HUES6 (cell line): ENCODE measurements at regions not wholly inside any gene's neighbourhood (a gene's known extent, or its start where the extent isn't known, plus 50 kb on each side); places are given as distances from the start of the nearest gene placed in this dataset.
"Not testable (repeated sequence)": the region's sequence is repeated elsewhere in the genome, so short reads cannot be mapped to it uniquely, and the experiment has no call there.

Source experiments
- H3K27ac ChIP-seq: 2 replicates; pipeline ENCODE4 v1.7.0; 2013; ENCODE audit warnings: low read depth, mild to moderate bottlenecking, low read length, inconsistent platforms
- H3K27me3 ChIP-seq: 2 replicates; pipeline ENCODE4 v1.6.1; 2013; ENCODE audit warnings: low read length; ENCODE audit not compliant: control insufficient read depth, insufficient read depth
- H3K36me3 ChIP-seq: 2 replicates; pipeline ENCODE4 v1.6.1; 2013; ENCODE audit warnings: low read length; ENCODE audit not compliant: control insufficient read depth, insufficient read depth
- H3K4me1 ChIP-seq: 2 replicates; pipeline ENCODE4 v1.6.1; 2013; ENCODE audit warnings: low read length; ENCODE audit not compliant: control insufficient read depth, insufficient read depth
- H3K4me3 ChIP-seq: 2 replicates; pipeline ENCODE4 v1.5.1; 2013; ENCODE audit warnings: low read depth, low read length
- H3K9ac ChIP-seq: one replicate; pipeline ENCODE4 v1.6.1; 2013; ENCODE audit warnings: mild to moderate bottlenecking, low read length
- H3K9me3 ChIP-seq: 2 replicates; pipeline ENCODE4 v1.6.1; 2013; ENCODE audit warnings: low read depth, low read length; ENCODE audit not compliant: control insufficient read depth, insufficient read depth

- H3K27me3 ChIP-seq, H3K9me3 ChIP-seq, H3K9ac ChIP-seq, H3K4me1 ChIP-seq, H3K4me3 ChIP-seq, H3K36me3 ChIP-seq, H3K27ac ChIP-seq: not testable (repeated sequence)
Observed at GRCh38 chr6:65971252-65971651, 264.2 kb upstream of the EYS start.

GRCh38 chr6:65964261-65964660, 257.2 kb upstream of the EYS start:
- no peaks in the 10 kb centered on the region for H3K27me3 ChIP-seq
- H3K9me3 ChIP-seq: no peaks in the 10 kb centered on the region
- H3K4me1 ChIP-seq: no peaks in the 10 kb centered on the region
- H3K9ac ChIP-seq: no peak overlapping the region
- H3K27ac ChIP-seq: no peak overlapping the region
- no peaks in the 10 kb centered on the region for H3K36me3 ChIP-seq
- no peak overlapping the region for H3K4me3 ChIP-seq

- H3K4me3 ChIP-seq: no peak overlapping the region
- no peaks in the 10 kb centered on the region for H3K4me1 ChIP-seq
- H3K9me3 ChIP-seq: no peaks in the 10 kb centered on the region
- no peaks in the 10 kb centered on the region for H3K27me3 ChIP-seq
- H3K9ac ChIP-seq: no peak overlapping the region
- no peak overlapping the region for H3K27ac ChIP-seq
- H3K36me3 ChIP-seq: no peaks in the 10 kb centered on the region
Observed at GRCh38 chr6:65955034-65955433, 248.0 kb upstream of the EYS start.

GRCh38 chr6:65948062-65948461, 241.0 kb upstream of the EYS start:
- H3K27ac ChIP-seq: no peak overlapping the region
- no peaks in the 10 kb centered on the region for H3K27me3 ChIP-seq
- H3K9me3 ChIP-seq: no peaks in the 10 kb centered on the region
- H3K9ac ChIP-seq: no peak overlapping the region
- H3K4me3 ChIP-seq: no peak overlapping the region
- H3K4me1 ChIP-seq: no peaks in the 10 kb centered on the region
- no peaks in the 10 kb centered on the region for H3K36me3 ChIP-seq

- Histone ChIP-seq H3K36me3 (no peaks in the 10 kb centered on the region), H3K4me3 (no peak overlapping the region), H3K4me1 (no peaks in the 10 kb centered on the region), H3K27ac (no peak overlapping the region), H3K9ac (no peak overlapping the region), H3K27me3 (no peaks in the 10 kb centered on the region), H3K9me3 (0 out of 2 replicates have a peak, but pooled peaks cover 2% of the 10 kb centered on the region)
Observed at GRCh38 chr6:65943548-65943947, 236.5 kb upstream of the EYS start.

- no peaks in the 10 kb centered on the region for H3K4me1 ChIP-seq
- H3K9ac ChIP-seq: no peak overlapping the region
- H3K27ac ChIP-seq: no peak overlapping the region
- 0 out of 2 replicates have a peak, but pooled peaks cover 2% of the 10 kb centered on the region for H3K9me3 ChIP-seq
- no peaks in the 10 kb centered on the region for H3K27me3 ChIP-seq
- no peaks in the 10 kb centered on the region for H3K36me3 ChIP-seq
- H3K4me3 ChIP-seq: no peak overlapping the region
Observed at GRCh38 chr6:65943051-65943450, 236.0 kb upstream of the EYS start.

GRCh38 chr6:65938000-65938399, 231.0 kb upstream of the EYS start:
- Histone ChIP-seq H3K4me3 (no peak overlapping the region), H3K4me1 (no peaks in the 10 kb centered on the region), H3K36me3 (no peaks in the 10 kb centered on the region), H3K27me3 (no peaks in the 10 kb centered on the region), H3K27ac (no peak overlapping the region), H3K9ac (no peak overlapping the region), H3K9me3 (peaks cover 5% of the 10 kb centered on the region)

GRCh38 chr6:65935412-65935811, 228.4 kb upstream of the EYS start:
- H3K27ac ChIP-seq: no peak overlapping the region
- no peak overlapping the region for H3K4me3 ChIP-seq
- H3K9ac ChIP-seq: no peak overlapping the region
- no peaks in the 10 kb centered on the region for H3K4me1 ChIP-seq
- no peaks in the 10 kb centered on the region for H3K27me3 ChIP-seq
- H3K36me3 ChIP-seq: no peaks in the 10 kb centered on the region
- H3K9me3 ChIP-seq: peaks cover 13% of the 10 kb centered on the region

GRCh38 chr6:65933390-65933789, 226.4 kb upstream of the EYS start:
- no peak overlapping the region for H3K27ac ChIP-seq
- peaks cover 17% of the 10 kb centered on the region for H3K9me3 ChIP-seq
- no peak overlapping the region for H3K4me3 ChIP-seq
- no peak overlapping the region for H3K9ac ChIP-seq
- H3K36me3 ChIP-seq: no peaks in the 10 kb centered on the region
- no peaks in the 10 kb centered on the region for H3K4me1 ChIP-seq
- H3K27me3 ChIP-seq: no peaks in the 10 kb centered on the region

GRCh38 chr6:65927141-65927540, 220.1 kb upstream of the EYS start:
- Histone ChIP-seq H3K9me3 (peaks cover 14% of the 10 kb centered on the region), H3K27ac (no peak overlapping the region), H3K27me3 (no peaks in the 10 kb centered on the region), H3K9ac (no peak overlapping the region), H3K4me3 (no peak overlapping the region), H3K4me1 (no peaks in the 10 kb centered on the region), H3K36me3 (no peaks in the 10 kb centered on the region)

GRCh38 chr6:65924411-65924810, 217.4 kb upstream of the EYS start:
- Histone ChIP-seq H3K36me3 (no peaks in the 10 kb centered on the region), H3K27me3 (no peaks in the 10 kb centered on the region), H3K4me1 (no peaks in the 10 kb centered on the region), H3K27ac (no peak overlapping the region), H3K9me3 (no peaks in the 10 kb centered on the region), H3K9ac (no peak overlapping the region), H3K4me3 (no peak overlapping the region)

GRCh38 chr6:65922049-65922448, 215.0 kb upstream of the EYS start:
- no peaks in the 10 kb centered on the region for H3K27me3 ChIP-seq
- H3K4me1 ChIP-seq: no peaks in the 10 kb centered on the region
- no peak overlapping the region for H3K27ac ChIP-seq
- H3K4me3 ChIP-seq: no peak overlapping the region
- H3K36me3 ChIP-seq: no peaks in the 10 kb centered on the region
- H3K9ac ChIP-seq: no peak overlapping the region
- H3K9me3 ChIP-seq: no peaks in the 10 kb centered on the region
